ENCODE measurements at regions not wholly inside any gene's neighbourhood (a gene's known extent, or its start where the extent isn't known, plus 50 kb on each side); places are given as distances from the start of the nearest gene placed in this dataset.

GRCh38 chr16:85253084-85253941 lies 141.0 kb upstream of the CIBAR2 start:
- no peak for TF ChIP-seq POLR2A (IDR thresholded peaks at IDR 0.05; ENCODE audit: low read depth, low read length)
- no peak for TF ChIP-seq POLR2AphosphoS5 (IDR thresholded peaks at IDR 0.05; ENCODE audit: low read depth, low read length)
- TF ChIP-seq TAF1 (IDR thresholded peaks at IDR 0.05; ENCODE audit: low read depth, low read length) = no peak
- no peak for TF ChIP-seq POU2F2 (IDR thresholded peaks at IDR 0.05; ENCODE audit: low read depth, low read length)
- no peak for TF ChIP-seq SPI1 (IDR thresholded peaks at IDR 0.05; ENCODE audit: low read depth, low read length)

Data from GM12891 (cell line).